ENCODE measurements at regions not wholly inside any gene's neighbourhood (a gene's known extent, or its start where the extent isn't known, plus 50 kb on each side); places are given as distances from the start of the nearest gene placed in this dataset.

DNA sequence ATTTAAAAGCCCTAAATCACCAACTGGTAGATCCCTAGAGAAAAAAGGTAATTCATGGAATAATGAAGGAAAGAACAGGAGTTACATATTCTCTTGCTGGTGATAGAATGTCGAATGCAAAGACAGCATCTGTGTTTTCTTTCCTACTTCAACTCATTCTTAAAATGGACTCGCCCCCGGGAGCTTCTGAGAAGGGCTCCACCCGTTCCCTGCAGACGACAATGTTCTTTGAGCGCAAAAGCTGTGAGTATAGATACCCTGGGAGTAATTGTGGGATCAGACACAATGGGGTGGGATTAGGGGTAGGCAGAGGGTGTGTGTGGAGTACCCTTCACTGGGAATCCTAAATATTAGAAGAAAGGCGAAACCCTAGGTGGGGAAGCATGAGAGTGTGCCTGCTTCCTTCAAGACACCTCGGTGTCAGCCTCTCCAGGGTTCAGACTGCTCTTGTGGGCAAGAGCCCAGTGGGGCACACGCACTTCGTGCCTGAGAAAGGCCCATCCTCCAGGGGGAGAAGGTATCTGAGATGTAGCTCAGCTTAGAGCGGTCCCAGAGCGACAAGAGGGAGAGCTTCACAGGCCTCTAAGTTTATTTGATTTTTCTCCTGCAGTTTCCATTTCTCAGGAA lies 123.3 kb upstream of the DPYD start:
- TF ChIP-seq CTCF (IDR thresholded peaks at IDR 0.05) (no peak), POLR2A (IDR thresholded peaks at IDR 0.05) (no peak)

Data from body of pancreas (tissue), 4 donors.